ENCODE measurements at regions not wholly inside any gene's neighbourhood (a gene's known extent, or its start where the extent isn't known, plus 50 kb on each side); places are given as distances from the start of the nearest gene placed in this dataset.

DNA sequence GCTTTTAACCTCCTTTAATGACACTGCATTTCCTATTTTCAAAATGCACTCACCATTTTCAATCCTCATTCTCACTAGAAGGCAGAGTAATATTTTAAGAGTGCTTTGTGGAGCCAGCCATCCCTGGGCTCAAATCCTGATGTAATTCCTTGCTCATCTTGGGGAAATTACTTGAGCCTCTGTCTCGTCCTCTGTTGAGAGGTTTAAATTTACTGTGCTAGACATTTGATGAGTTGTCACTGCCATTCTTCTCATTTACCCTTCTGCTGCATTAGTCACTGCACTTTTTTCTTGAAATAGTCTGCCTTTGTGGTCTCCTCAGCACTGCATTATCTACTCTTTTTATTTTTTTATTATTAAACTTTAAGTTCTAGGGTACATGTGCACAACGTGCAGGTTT, 150.0 kb upstream of the HDDC2 start:
- TF ChIP-seq, protein P1, sequence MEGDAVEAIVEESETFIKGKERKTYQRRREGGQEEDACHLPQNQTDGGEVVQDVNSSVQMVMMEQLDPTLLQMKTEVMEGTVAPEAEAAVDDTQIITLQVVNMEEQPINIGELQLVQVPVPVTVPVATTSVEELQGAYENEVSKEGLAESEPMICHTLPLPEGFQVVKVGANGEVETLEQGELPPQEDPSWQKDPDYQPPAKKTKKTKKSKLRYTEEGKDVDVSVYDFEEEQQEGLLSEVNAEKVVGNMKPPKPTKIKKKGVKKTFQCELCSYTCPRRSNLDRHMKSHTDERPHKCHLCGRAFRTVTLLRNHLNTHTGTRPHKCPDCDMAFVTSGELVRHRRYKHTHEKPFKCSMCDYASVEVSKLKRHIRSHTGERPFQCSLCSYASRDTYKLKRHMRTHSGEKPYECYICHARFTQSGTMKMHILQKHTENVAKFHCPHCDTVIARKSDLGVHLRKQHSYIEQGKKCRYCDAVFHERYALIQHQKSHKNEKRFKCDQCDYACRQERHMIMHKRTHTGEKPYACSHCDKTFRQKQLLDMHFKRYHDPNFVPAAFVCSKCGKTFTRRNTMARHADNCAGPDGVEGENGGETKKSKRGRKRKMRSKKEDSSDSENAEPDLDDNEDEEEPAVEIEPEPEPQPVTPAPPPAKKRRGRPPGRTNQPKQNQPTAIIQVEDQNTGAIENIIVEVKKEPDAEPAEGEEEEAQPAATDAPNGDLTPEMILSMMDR (conservative IDR thresholded peaks at IDR 0.05; ENCODE audit: low read length) = no peak
- no peak for TF ChIP-seq EZH2phosphoT487 (IDR thresholded peaks at IDR 0.05; ENCODE audit: borderline replicate concordance)

Data from Loucy (cell line).